Lower leg skin (tissue), 3 donors: ENCODE measurements at regions not wholly inside any gene's neighbourhood (a gene's known extent, or its start where the extent isn't known, plus 50 kb on each side); places are given as distances from the start of the nearest gene placed in this dataset.

Experiments used
- POLR2A ChIP-seq, 2 donors: fragments of 450-650 bp; IDR thresholded peaks; one replicate each; pipeline ENCODE4 v1.6.1; 2016 to 2017; ENCODE audit warnings: antibody characterized with exemption in 2 of 2, mild to moderate bottlenecking in 1 of 2, moderate library complexity in 1 of 2
- TF ChIP-seq, protein P1 (sequence below), 3 donors: fragments of 450-650 bp; IDR thresholded peaks; one replicate each; pipeline ENCODE4 v1.5.1; 2016; ENCODE audit warnings: antibody characterized with exemption in 3 of 3, mild to moderate bottlenecking in 3 of 3, moderate library complexity in 2 of 3

DNA sequence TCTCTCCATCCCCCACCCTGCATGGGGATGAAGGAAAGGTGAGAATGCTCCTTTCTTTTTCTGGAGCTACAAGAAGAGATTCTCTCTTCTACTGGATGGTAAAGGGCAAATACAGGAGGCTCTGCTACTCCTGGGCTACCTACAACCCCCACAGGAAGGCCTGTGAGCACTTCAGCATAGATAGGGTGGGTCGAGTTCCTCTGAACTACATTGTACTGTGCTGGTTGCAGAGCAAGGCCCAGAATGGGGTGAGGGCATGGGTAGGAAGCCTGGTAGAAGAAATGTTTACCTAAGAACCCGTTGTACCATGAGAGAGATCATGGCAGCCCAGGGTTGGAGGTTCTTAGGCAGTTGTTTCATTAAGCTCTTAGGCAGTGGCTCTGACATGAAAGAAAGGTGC, 510.4 kb downstream of the MID1IP1 start:
- TF ChIP-seq, protein P1, sequence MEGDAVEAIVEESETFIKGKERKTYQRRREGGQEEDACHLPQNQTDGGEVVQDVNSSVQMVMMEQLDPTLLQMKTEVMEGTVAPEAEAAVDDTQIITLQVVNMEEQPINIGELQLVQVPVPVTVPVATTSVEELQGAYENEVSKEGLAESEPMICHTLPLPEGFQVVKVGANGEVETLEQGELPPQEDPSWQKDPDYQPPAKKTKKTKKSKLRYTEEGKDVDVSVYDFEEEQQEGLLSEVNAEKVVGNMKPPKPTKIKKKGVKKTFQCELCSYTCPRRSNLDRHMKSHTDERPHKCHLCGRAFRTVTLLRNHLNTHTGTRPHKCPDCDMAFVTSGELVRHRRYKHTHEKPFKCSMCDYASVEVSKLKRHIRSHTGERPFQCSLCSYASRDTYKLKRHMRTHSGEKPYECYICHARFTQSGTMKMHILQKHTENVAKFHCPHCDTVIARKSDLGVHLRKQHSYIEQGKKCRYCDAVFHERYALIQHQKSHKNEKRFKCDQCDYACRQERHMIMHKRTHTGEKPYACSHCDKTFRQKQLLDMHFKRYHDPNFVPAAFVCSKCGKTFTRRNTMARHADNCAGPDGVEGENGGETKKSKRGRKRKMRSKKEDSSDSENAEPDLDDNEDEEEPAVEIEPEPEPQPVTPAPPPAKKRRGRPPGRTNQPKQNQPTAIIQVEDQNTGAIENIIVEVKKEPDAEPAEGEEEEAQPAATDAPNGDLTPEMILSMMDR (IDR thresholded peaks at IDR 0.05) = no peak
- no peak for TF ChIP-seq POLR2A (IDR thresholded peaks at IDR 0.05)
